IgD-negative memory B cell (primary cell): ENCODE measurements at regions not wholly inside any gene's neighbourhood (a gene's known extent, or its start where the extent isn't known, plus 50 kb on each side); places are given as distances from the start of the nearest gene placed in this dataset.
"Not testable (repeated sequence)": the region's sequence is repeated elsewhere in the genome, so short reads cannot be mapped to it uniquely, and the experiment has no call there.

ENCODE experiments used
- H3K27ac Mint-ChIP-seq, 3 donors: one replicate each; pipeline ENCODE4 v1.8.0; 2020 to 2022; ENCODE audit warnings: mild to moderate bottlenecking in 3 of 3, mixed read lengths in 3 of 3, moderate library complexity in 1 of 3
- H3K27me3 Mint-ChIP-seq: one replicate; pipeline ENCODE4 v1.8.0; 2021; ENCODE audit warnings: mixed read lengths
- H3K36me3 Mint-ChIP-seq: one replicate; pipeline ENCODE4 v1.8.0; 2020; ENCODE audit warnings: mild to moderate bottlenecking, mixed read lengths
- H3K4me1 Mint-ChIP-seq, 3 donors: one replicate each; pipeline ENCODE4 v1.8.0; 2020 to 2022; ENCODE audit warnings: mixed read lengths in 3 of 3, mild to moderate bottlenecking in 1 of 3
- H3K4me3 Mint-ChIP-seq, 4 donors: one replicate each; pipeline ENCODE4 v1.8.0; 2020 to 2022; ENCODE audit warnings: mild to moderate bottlenecking in 4 of 4, mixed read lengths in 4 of 4, moderate library complexity in 3 of 4
- H3K9me3 Mint-ChIP-seq, 3 donors: one replicate each; pipeline ENCODE4 v1.8.0; 2020 to 2021; ENCODE audit warnings: mixed read lengths in 3 of 3, mild to moderate bottlenecking in 1 of 3

GRCh38 chr11:101269390-101269789 lies 139.8 kb upstream of the PGR start:
- Mint-ChIP-seq H3K36me3 (peaks cover 1% of the 10 kb centered on the region), H3K27me3 (peaks cover 2% of the 10 kb centered on the region), H3K4me1 (no peaks in the 10 kb centered on the region), H3K9me3 (no peaks in the 10 kb centered on the region), H3K27ac (no peak overlapping the region), H3K4me3 (no peak overlapping the region)

DNA sequence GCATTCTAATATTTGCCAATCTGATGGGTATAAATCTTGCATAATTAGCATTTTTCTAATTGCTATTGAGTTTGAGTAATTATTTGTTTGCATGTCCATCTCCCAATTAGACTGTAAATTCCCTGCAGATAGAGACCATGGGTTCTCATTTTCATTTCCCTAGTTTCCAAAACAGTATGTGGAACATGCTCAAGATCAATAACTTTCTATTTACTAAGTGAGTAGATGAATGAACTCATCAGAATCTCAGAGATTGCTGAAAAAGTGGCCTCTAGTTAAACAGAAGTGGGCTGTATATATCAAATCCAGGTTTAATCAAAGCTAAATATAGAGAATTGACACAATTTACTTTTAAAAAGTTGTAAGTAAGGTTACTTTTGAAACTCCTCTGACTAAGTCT lies 138.0 kb upstream of the PGR start:
- Mint-ChIP-seq H3K27me3 (peaks cover 2% of the 10 kb centered on the region), H3K9me3 (no peaks in the 10 kb centered on the region), H3K27ac (no peak overlapping the region), H3K36me3 (peaks cover 1% of the 10 kb centered on the region), H3K4me3 (no peak overlapping the region), H3K4me1 (no peaks in the 10 kb centered on the region)

DNA sequence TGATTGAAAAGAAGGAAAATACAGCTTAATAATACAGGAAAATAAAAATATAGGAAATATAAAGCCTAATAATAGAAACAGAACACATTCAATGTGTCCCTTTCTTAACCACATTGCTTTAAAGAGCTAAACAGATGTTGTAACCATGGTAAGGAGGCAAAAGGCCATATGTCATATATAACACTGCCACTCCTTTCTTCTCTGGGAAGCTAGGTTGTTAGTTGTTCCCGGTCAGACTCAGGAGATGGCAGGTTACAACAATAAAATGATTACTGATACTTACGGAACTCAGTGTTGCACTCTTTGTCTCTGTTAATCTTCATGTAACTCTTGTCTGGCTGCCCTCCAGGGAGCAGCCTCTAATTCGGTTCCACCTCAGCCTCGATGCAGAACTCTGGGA lies 134.7 kb upstream of the PGR start:
- no peak overlapping the region for H3K4me3 Mint-ChIP-seq
- H3K27ac Mint-ChIP-seq, result no peak overlapping the region
- H3K9me3 Mint-ChIP-seq, result no peaks in the 10 kb centered on the region
- H3K36me3 Mint-ChIP-seq, result peaks cover 1% of the 10 kb centered on the region
- no peaks in the 10 kb centered on the region for H3K4me1 Mint-ChIP-seq
- peaks cover 2% of the 10 kb centered on the region for H3K27me3 Mint-ChIP-seq

DNA sequence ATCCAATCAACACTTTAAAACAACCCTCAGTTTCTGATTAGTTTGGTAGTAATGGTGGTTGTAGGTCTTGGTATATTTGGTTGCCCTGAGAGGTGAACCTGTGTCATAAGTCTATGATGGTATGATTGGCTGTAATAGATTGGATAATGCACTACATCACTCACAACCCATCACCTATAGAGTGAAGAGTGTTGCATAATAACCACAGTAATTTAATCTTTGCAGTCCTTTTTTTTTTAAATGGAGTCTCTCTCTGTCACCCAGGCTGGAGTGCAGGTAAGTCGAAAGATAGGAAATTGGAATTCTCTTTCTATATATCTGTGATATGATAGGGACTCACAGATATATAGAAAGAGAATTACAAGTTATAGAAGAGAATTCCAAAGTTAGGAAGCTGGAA lies 133.4 kb upstream of the PGR start:
- Mint-ChIP-seq H3K4me1 (no peaks in the 10 kb centered on the region), H3K27ac (no peak overlapping the region), H3K27me3 (peaks cover 2% of the 10 kb centered on the region), H3K36me3 (peaks cover 1% of the 10 kb centered on the region), H3K9me3 (no peaks in the 10 kb centered on the region), H3K4me3 (no peak overlapping the region)

DNA sequence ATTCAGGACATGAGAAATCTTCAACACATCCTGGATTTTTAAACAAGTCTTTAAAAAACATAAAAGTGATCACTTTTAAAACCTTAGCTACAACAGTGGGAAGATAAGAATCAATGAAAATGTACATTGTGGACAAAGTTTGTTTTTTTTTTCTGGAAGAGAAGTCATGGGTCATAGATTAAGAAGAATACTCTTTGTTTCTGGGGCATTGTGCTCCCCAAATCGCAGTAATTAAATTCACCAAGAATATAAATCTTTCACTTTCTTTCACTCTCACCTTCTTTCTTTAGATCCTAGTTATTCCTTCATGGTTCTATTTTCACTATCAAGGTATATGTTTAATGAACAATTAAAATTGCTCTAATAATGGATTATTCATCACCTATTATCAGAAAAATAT lies 132.6 kb upstream of the PGR start:
- no peaks in the 10 kb centered on the region for H3K9me3 Mint-ChIP-seq
- H3K27me3 Mint-ChIP-seq, result peaks cover 2% of the 10 kb centered on the region
- H3K4me3 Mint-ChIP-seq, result no peak overlapping the region
- H3K4me1 Mint-ChIP-seq, result no peaks in the 10 kb centered on the region
- peaks cover 1% of the 10 kb centered on the region for H3K36me3 Mint-ChIP-seq
- no peak overlapping the region for H3K27ac Mint-ChIP-seq

GRCh38 chr11:101255036-101255435 lies 125.4 kb upstream of the PGR start:
- H3K4me3 Mint-ChIP-seq, result no peak overlapping the region
- peaks cover 0 to 2% (median 0%) of the 10 kb centered on the region in 3 donors for H3K9me3 Mint-ChIP-seq
- peaks cover 0 to 4% (median 0%) of the 10 kb centered on the region in 3 donors for H3K4me1 Mint-ChIP-seq
- H3K27ac Mint-ChIP-seq, result no peak overlapping the region
- H3K36me3 Mint-ChIP-seq, result no peaks in the 10 kb centered on the region
- H3K27me3 Mint-ChIP-seq, result no peaks in the 10 kb centered on the region

GRCh38 chr11:101254037-101254436 lies 124.4 kb upstream of the PGR start:
- no peaks in the 10 kb centered on the region for H3K27me3 Mint-ChIP-seq
- H3K4me3 Mint-ChIP-seq, result no peak overlapping the region
- peaks cover 0 to 4% (median 0%) of the 10 kb centered on the region in 3 donors for H3K4me1 Mint-ChIP-seq
- H3K9me3 Mint-ChIP-seq, result peaks cover 0 to 2% (median 0%) of the 10 kb centered on the region in 3 donors
- H3K27ac Mint-ChIP-seq, result no peak overlapping the region
- no peaks in the 10 kb centered on the region for H3K36me3 Mint-ChIP-seq

GRCh38 chr11:101245635-101246034 lies 116.0 kb upstream of the PGR start:
- not testable (repeated sequence) for H3K4me3 Mint-ChIP-seq, H3K4me1 Mint-ChIP-seq, H3K27ac Mint-ChIP-seq, H3K27me3 Mint-ChIP-seq, H3K36me3 Mint-ChIP-seq, H3K9me3 Mint-ChIP-seq

DNA sequence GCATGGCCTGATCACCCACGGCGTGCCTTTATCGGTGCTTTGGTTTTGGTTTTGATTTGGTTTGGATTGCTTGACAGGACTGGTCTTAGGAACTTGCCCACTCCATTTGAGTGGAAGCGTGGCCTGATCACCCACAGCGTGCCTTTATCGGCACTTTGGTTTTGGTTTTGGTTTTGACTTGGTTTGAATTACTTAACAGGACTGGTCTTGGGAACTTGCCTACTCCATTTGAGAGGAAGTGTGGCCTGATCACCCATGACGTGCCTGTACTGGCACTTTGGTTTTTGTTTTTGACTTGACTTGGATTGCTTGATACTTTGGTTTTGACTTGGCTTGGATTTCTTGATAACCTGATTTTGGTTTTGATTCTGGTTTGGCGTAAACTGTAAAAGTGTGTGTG lies 115.5 kb upstream of the PGR start:
- not testable (repeated sequence) for H3K36me3 Mint-ChIP-seq, H3K27ac Mint-ChIP-seq, H3K27me3 Mint-ChIP-seq, H3K9me3 Mint-ChIP-seq, H3K4me1 Mint-ChIP-seq
- H3K4me3 Mint-ChIP-seq, result peak overlapping the region in 2 of 4 donors; percentile 22 to 52

DNA sequence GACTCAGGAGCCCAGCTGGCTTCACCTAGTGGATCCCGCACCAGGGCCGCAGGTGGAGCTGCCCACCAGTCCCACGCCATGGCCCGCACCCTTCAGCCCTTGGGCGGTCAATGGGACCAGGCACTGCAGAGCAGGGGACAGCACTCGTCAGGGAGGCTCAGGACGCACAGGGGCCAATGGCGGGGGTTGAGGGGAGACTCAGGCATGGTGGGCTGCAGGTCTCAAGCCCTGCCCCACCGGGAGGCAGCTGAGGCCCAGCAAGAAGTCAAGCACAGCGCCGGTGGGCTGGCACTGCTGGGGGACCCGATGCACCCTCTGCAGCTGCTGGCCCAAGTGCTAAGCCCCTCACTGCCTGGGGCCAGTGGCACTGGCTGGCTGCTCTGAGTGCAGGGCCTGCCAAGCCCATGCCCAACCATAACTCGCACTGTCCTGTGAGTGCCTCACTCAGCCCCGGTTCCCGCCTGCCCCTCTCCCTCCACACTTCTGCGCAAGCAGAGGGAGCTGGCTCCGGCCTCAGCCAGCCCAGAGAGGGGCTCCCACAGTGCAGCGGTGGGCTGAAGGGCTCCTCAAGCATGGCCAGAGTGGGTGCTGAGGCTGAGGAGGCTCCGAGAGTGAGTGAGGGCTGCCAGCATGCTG lies 111.7 kb upstream of the PGR start:
- Mint-ChIP-seq H3K27ac (no peak overlapping the region), H3K36me3 (peaks cover 4% of the 10 kb centered on the region), H3K4me1 (peaks cover 0 to 5% (median 3%) of the 10 kb centered on the region in 3 donors), H3K27me3 (no peaks in the 10 kb centered on the region), H3K4me3 (no peak overlapping the region), H3K9me3 (peaks cover 0 to 4% (median 4%) of the 10 kb centered on the region in 3 donors)

DNA sequence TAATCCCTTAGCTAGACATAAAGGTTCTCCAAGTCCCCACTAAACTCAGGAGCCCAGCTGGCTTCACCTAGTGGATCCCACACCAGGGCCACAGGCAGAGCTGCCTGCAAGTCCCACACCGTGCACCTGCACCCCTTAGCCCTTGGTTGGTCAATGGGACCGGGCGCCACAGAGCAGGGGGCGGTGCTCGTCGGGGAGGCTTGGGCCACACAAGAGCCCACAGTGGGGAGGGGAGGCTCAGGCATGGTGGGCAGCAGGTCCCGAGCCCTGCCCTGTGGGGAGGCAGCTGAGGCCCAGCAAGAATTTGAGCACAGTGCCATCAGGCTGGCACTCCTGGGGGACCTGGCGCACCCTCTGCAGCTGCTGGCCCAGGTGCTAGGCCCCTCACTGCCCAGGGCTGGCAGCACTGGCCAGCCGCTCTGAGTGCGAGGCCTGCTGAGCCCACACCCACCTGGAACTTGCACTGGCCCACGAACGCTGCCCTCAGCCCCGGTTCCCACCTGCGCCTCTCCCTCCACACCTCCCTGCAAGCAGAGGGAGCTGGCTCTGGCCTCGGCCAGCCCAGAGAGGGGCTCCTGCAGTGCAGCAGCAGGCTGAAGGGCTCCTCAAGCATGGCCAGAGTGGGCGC lies 101.7 kb upstream of the PGR start:
- not testable (repeated sequence) for H3K27me3 Mint-ChIP-seq, H3K4me3 Mint-ChIP-seq, H3K9me3 Mint-ChIP-seq, H3K4me1 Mint-ChIP-seq, H3K27ac Mint-ChIP-seq, H3K36me3 Mint-ChIP-seq

DNA sequence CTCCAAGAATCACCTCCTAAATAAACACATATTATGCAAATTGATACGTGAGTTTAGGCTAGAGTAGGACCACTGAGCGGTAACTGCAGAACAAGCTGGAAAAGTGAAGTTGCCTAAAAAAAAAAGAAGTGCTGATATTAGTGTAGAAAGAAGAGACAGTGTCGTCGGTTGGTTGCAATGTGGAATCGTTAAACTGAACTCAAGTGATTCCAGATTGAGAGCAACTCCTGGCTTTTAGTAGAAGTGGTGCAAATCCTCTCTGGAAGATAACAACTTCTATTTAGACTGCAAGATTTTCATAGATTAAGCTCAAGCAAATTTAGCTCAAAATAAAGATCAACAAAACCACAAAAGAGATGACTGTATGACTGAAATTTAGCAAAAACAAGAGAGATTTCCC lies 97.0 kb upstream of the PGR start:
- no peak overlapping the region for H3K4me3 Mint-ChIP-seq
- H3K27me3 Mint-ChIP-seq, result peaks cover 3% of the 10 kb centered on the region
- no peaks in the 10 kb centered on the region for H3K36me3 Mint-ChIP-seq
- no peak overlapping the region for H3K27ac Mint-ChIP-seq
- H3K9me3 Mint-ChIP-seq, result peaks cover 5 to 24% (median 12%) of the 10 kb centered on the region in 3 donors
- no peaks in the 10 kb centered on the region for H3K4me1 Mint-ChIP-seq

- Mint-ChIP-seq H3K4me3 (no peak overlapping the region), H3K9me3 (peaks cover 7 to 34% (median 15%) of the 10 kb centered on the region in 3 donors), H3K4me1 (no peaks in the 10 kb centered on the region)
Observed at GRCh38 chr11:101224221-101224620, 94.6 kb upstream of the PGR start.

GRCh38 chr11:101218091-101218490 lies 88.5 kb upstream of the PGR start:
- H3K36me3 Mint-ChIP-seq, H3K4me3 Mint-ChIP-seq, H3K27me3 Mint-ChIP-seq, H3K27ac Mint-ChIP-seq, H3K4me1 Mint-ChIP-seq: not testable (repeated sequence)
- peaks cover 4 to 28% (median 12%) of the 10 kb centered on the region in 3 donors for H3K9me3 Mint-ChIP-seq

More at GRCh38 chr11:101224221-101224620, 94.6 kb upstream of the PGR start:
- Mint-ChIP-seq H3K36me3 (no peaks in the 10 kb centered on the region), H3K27ac (no peak overlapping the region), H3K27me3 (peaks cover 3% of the 10 kb centered on the region)

- H3K36me3 Mint-ChIP-seq, H3K27me3 Mint-ChIP-seq, H3K4me1 Mint-ChIP-seq, H3K27ac Mint-ChIP-seq, H3K4me3 Mint-ChIP-seq: not testable (repeated sequence)
- peaks cover 12 to 35% (median 15%) of the 10 kb centered on the region in 3 donors for H3K9me3 Mint-ChIP-seq
Observed at GRCh38 chr11:101216091-101216490, 86.5 kb upstream of the PGR start.

- H3K27ac Mint-ChIP-seq, result no peak overlapping the region
- H3K36me3 Mint-ChIP-seq, result no peaks in the 10 kb centered on the region
- no peaks in the 10 kb centered on the region for H3K27me3 Mint-ChIP-seq
- H3K9me3 Mint-ChIP-seq, result peaks cover 13 to 32% (median 16%) of the 10 kb centered on the region in 3 donors
- H3K4me1 Mint-ChIP-seq, result peaks cover 0 to 2% (median 0%) of the 10 kb centered on the region in 3 donors
- no peak overlapping the region for H3K4me3 Mint-ChIP-seq
Observed at GRCh38 chr11:101215069-101215468, 85.5 kb upstream of the PGR start.
